HG03066 (cell line): ENCODE measurements at regions not wholly inside any gene's neighbourhood (a gene's known extent, or its start where the extent isn't known, plus 50 kb on each side); places are given as distances from the start of the nearest gene placed in this dataset.
"Not testable (repeated sequence)": the region's sequence is repeated elsewhere in the genome, so short reads cannot be mapped to it uniquely, and the experiment has no call there.

Experiments
- ATAC-seq: cut with Tn5 transposase; IDR thresholded peaks from one replicate; pipeline ENCODE4 v1.9.1; 2021; ENCODE audit warnings: low read depth; ENCODE audit not compliant: unreplicated experiment

GRCh38 chr2:235212501-235213158 lies 260.8 kb downstream of the SH3BP4 start:
- ATAC-seq: no peak

- no peak for ATAC-seq
Measured at GRCh38 chr2:235215248-235215647, 263.4 kb downstream of the SH3BP4 start.

GRCh38 chr2:235216901-235217300 lies 265.1 kb downstream of the SH3BP4 start:
- ATAC-seq: no peak

GRCh38 chr2:235217846-235218245 lies 266.0 kb downstream of the SH3BP4 start:
- ATAC-seq: no peak

- ATAC-seq: no peak
Measured at GRCh38 chr2:235218486-235218907, 266.7 kb downstream of the SH3BP4 start.

- no peak for ATAC-seq
Measured at GRCh38 chr2:235219048-235219447, 267.2 kb downstream of the SH3BP4 start.

- ATAC-seq: no peak
Measured at GRCh38 chr2:235220331-235220730, 268.5 kb downstream of the SH3BP4 start.

- no peak for ATAC-seq
Measured at GRCh38 chr2:235223011-235223410, 270.8 kb upstream of the AGAP1 start.

GRCh38 chr2:235224410-235224809 lies 269.4 kb upstream of the AGAP1 start:
- ATAC-seq: no peak

- ATAC-seq: no peak
Measured at GRCh38 chr2:235225261-235225660, 268.6 kb upstream of the AGAP1 start.

GRCh38 chr2:235227590-235227989 lies 266.3 kb upstream of the AGAP1 start:
- no peak for ATAC-seq

- ATAC-seq: not testable (repeated sequence)
Measured at GRCh38 chr2:235228422-235228821, 265.4 kb upstream of the AGAP1 start.

GRCh38 chr2:235229236-235229635 lies 264.6 kb upstream of the AGAP1 start:
- no peak for ATAC-seq

- no peak for ATAC-seq
Measured at GRCh38 chr2:235230821-235231601, 262.8 kb upstream of the AGAP1 start.

GRCh38 chr2:235232449-235233433 lies 261.1 kb upstream of the AGAP1 start:
- ATAC-seq: no peak

- no peak for ATAC-seq
Measured at GRCh38 chr2:235234736-235235135, 259.1 kb upstream of the AGAP1 start.

- no peak for ATAC-seq
Measured at GRCh38 chr2:235235977-235236767, 257.7 kb upstream of the AGAP1 start.

- no peak for ATAC-seq
Measured at GRCh38 chr2:235238537-235238936, 255.3 kb upstream of the AGAP1 start.

GRCh38 chr2:235240574-235240973 lies 253.3 kb upstream of the AGAP1 start:
- no peak for ATAC-seq
